ENCODE measurements at regions not wholly inside any gene's neighbourhood (a gene's known extent, or its start where the extent isn't known, plus 50 kb on each side); places are given as distances from the start of the nearest gene placed in this dataset.

DNA sequence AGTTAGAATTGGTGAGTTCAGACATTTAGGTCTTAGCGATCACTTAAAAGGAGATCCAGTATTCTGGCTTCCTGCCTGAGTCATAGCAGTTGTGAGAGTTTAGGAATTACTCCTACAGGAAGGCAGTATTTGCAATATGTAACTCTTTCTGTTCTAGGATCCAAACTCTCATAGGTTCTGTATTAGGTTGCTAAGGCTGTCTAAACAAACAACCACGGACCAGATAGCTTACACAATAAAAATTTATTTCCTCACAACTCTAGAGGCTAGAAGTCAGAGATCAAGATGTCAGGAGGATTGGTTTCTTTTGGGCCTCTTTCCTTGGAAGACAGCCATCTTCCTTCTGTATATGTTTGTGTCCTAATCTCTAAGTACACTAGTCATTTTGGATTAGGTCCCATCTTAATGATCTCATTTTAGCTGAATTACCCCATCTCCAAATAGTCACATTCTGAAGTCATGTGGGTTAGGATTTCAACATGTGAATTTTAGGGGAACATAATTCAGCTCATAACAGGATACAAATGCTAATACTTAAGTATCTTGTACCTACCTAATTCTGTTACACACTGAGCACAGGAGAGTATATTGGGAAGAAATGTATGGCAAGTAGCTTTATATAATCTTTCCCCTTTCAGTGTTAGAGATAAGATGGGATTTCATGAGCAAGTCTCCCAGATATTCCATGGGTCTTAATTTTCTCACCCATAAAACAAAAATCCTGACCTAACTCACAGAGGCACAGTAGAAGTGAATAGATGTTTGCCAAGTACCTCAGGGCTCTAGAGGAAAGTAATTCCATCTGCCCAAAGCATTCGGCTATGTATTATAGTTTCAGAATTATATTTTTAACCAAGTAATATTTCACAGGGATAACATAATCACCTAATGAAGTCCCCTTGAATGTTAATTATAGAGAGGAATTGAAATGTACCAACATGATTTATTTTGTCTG lies 144.4 kb downstream of the PTBP2 start:
- Histone ChIP-seq H3K36me3 (no peaks in the 10 kb centered on the region), H3K4me1 (no peaks in the 10 kb centered on the region), H3K4me3 (replicated peaks in 1 of 3) (no peak overlapping the region), H3K27ac (no peak overlapping the region), H3K27me3 (no peaks in the 10 kb centered on the region), H3K9me3 (no peaks in the 10 kb centered on the region)
- intact Hi-C loops (cut with DNase I), result no loop called here
- TF ChIP-seq POLR2A (IDR thresholded peaks at IDR 0.05), result no peak
- TF ChIP-seq, protein P1, sequence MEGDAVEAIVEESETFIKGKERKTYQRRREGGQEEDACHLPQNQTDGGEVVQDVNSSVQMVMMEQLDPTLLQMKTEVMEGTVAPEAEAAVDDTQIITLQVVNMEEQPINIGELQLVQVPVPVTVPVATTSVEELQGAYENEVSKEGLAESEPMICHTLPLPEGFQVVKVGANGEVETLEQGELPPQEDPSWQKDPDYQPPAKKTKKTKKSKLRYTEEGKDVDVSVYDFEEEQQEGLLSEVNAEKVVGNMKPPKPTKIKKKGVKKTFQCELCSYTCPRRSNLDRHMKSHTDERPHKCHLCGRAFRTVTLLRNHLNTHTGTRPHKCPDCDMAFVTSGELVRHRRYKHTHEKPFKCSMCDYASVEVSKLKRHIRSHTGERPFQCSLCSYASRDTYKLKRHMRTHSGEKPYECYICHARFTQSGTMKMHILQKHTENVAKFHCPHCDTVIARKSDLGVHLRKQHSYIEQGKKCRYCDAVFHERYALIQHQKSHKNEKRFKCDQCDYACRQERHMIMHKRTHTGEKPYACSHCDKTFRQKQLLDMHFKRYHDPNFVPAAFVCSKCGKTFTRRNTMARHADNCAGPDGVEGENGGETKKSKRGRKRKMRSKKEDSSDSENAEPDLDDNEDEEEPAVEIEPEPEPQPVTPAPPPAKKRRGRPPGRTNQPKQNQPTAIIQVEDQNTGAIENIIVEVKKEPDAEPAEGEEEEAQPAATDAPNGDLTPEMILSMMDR (IDR thresholded peaks at IDR 0.05), result no peak
- 60 to 64% methylated on average over 3 of the region's 3 CpGs for WGBS, 2 donors
- DNase-seq, result no peak

DNA sequence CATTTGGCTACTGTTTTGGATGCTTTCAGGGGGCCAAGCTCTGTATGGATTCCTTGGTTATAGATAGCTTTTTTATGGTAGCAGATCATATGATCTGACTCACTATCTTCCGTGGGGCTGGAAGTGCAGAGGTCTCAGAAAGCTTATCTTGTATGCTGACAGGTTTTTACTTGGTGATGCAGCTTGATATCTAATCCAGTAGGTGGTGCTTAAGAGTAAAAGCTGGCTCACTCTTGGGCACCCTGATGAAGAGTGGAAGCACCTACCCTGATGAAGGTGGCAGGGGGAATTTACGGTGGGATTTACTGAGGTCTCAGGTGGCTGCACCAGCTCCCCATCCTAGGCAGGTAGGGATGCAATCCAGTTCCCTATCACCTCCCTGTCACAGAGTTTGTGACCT lies 151.2 kb downstream of the PTBP2 start:
- TF ChIP-seq, protein P1 (IDR thresholded peaks at IDR 0.05), result no peak
- no peak for TF ChIP-seq POLR2A (IDR thresholded peaks at IDR 0.05)
- Histone ChIP-seq H3K27me3 (no peaks in the 10 kb centered on the region), H3K4me3 (replicated peaks in 1 of 3) (no peak overlapping the region), H3K9me3 (peaks cover 4% of the 10 kb centered on the region), H3K27ac (no peak overlapping the region), H3K36me3 (no peaks in the 10 kb centered on the region), H3K4me1 (no peaks in the 10 kb centered on the region)
- 86 to 89% methylated on average over 2 of the region's 2 CpGs for WGBS, 2 donors
- intact Hi-C loops (cut with DNase I), result no loop called here
- no peak for DNase-seq

DNA sequence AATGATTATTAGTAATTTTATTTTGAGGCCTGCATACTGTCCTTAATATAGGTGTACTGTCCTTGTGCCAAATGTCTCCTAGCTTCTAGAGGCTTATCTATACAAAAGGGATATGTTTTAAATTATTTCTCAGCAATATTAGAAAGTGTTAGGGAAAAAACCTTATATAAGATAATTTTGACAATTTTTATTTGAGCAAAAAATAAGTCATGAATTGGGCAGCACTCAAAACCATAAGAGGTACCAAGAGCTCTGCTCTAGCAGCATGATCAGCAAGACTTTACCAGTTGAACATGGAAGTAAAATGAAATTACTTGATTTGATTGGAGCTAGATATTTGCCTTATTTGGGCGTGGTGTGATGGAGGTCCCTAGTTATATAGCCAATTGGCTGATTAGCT lies 157.1 kb downstream of the PTBP2 start:
- TF ChIP-seq, protein P1 (IDR thresholded peaks at IDR 0.05), result no peak
- TF ChIP-seq POLR2A (IDR thresholded peaks at IDR 0.05), result no peak
- Histone ChIP-seq H3K4me1 (no peaks in the 10 kb centered on the region), H3K4me3 (replicated peaks in 1 of 3) (no peak overlapping the region), H3K27ac (no peak overlapping the region), H3K27me3 (no peaks in the 10 kb centered on the region), H3K9me3 (no peaks in the 10 kb centered on the region), H3K36me3 (no peaks in the 10 kb centered on the region)
- WGBS, 2 donors, result 55 to 73% methylated on average over 1 of the region's 1 CpG
- intact Hi-C loops (cut with DNase I), result no loop called here
- no peak for DNase-seq

DNA sequence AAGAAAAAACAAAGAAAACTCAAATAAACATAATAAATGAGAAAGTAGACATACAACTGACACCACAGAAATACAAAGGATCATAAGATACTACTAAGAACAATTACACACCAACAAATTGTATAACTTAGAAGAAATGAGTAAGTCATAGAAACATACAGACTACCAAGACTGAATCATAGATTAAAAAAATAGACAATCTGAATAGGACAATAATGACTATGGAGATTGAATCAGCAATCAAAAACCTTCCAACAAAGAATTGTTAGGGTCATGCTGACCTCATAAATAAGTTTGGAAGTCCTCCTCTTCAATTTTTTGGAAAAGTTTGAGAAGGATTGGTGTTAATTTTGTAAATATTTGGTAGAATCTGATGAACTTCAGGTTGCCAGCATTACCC lies 159.0 kb downstream of the PTBP2 start:
- TF ChIP-seq, protein P1 (IDR thresholded peaks at IDR 0.05), result no peak
- Histone ChIP-seq H3K27ac (no peak overlapping the region), H3K27me3 (no peaks in the 10 kb centered on the region), H3K9me3 (no peaks in the 10 kb centered on the region), H3K36me3 (no peaks in the 10 kb centered on the region), H3K4me1 (no peaks in the 10 kb centered on the region), H3K4me3 (replicated peaks in 1 of 3) (no peak overlapping the region)
- no peak for DNase-seq
- intact Hi-C loops (cut with DNase I), result no loop called here

DNA sequence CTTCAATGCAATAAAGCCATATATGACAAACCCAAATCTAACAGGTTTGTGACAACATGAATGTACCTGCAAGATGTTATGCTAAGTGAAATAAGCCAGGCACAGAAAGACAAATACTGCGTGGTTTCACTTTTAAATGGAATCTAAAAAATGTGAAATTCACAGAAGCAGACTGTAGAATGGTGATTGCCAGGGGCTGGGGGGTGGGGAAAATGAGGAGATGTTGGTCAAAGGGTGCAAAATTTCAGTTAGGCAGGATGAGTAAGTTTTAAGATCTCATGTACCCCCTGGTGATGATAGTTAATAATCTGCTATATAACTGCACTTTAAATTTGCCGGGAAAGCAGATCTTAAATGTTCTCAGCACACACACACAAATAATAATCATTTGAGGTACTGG lies 160.5 kb downstream of the PTBP2 start:
- Histone ChIP-seq H3K27ac (no peak overlapping the region), H3K36me3 (no peaks in the 10 kb centered on the region), H3K4me3 (replicated peaks in 1 of 3) (no peak overlapping the region), H3K9me3 (no peaks in the 10 kb centered on the region), H3K27me3 (no peaks in the 10 kb centered on the region), H3K4me1 (no peaks in the 10 kb centered on the region)
- no peak for TF ChIP-seq POLR2A (IDR thresholded peaks at IDR 0.05)
- TF ChIP-seq, protein P1 (IDR thresholded peaks at IDR 0.05), result no peak
- intact Hi-C loops (cut with DNase I), result no loop called here
- no peak for DNase-seq
- 78 to 82% methylated on average over 2 of the region's 2 CpGs for WGBS, 2 donors
